Mesodermal cell (in vitro differentiated cells): ENCODE measurements at regions not wholly inside any gene's neighbourhood (a gene's known extent, or its start where the extent isn't known, plus 50 kb on each side); places are given as distances from the start of the nearest gene placed in this dataset.

Experiments used
- H3K27ac ChIP-seq: 2 replicates; pipeline ENCODE4 v1.7.0; 2013; ENCODE audit warnings: mild to moderate bottlenecking, low read depth, low read length, moderate library complexity; ENCODE audit not compliant: severe bottlenecking
- H3K36me3 ChIP-seq: 2 replicates; pipeline ENCODE4 v1.7.1; 2013; ENCODE audit warnings: mild to moderate bottlenecking, low read length, moderate library complexity; ENCODE audit not compliant: control insufficient read depth, insufficient read depth
- H3K4me1 ChIP-seq: one replicate; pipeline ENCODE4 v1.7.1; 2013; ENCODE audit warnings: mild to moderate bottlenecking, low read length; ENCODE audit not compliant: insufficient read depth, control insufficient read depth, poor library complexity, severe bottlenecking
- H3K4me3 ChIP-seq: 2 replicates; pipeline ENCODE4 v1.7.0; 2013; ENCODE audit warnings: low read length, control low read depth, mild to moderate bottlenecking; ENCODE audit not compliant: insufficient read depth, poor library complexity, severe bottlenecking; ENCODE audit errors: extremely low read depth
- H3K9me3 ChIP-seq: 2 replicates; pipeline ENCODE4 v1.7.1; 2013; ENCODE audit warnings: mild to moderate bottlenecking, low read length, moderate library complexity; ENCODE audit not compliant: control insufficient read depth
- WGBS, 2 experiments: methylation state at CpG; one replicate each; pipeline ENCODE4 v1.1.5; 2013; ENCODE audit warnings: missing lambda C conversion rate in 2 of 2; ENCODE audit not compliant: insufficient coverage in 2 of 2; 5-methylcytosine and 5-hydroxymethylcytosine counted together

- Histone ChIP-seq H3K4me3 (no peak overlapping the region), H3K9me3 (no peaks in the 10 kb centered on the region), H3K36me3 (no peaks in the 10 kb centered on the region), H3K4me1 (peaks cover 3% of the 10 kb centered on the region), H3K27ac (no peak overlapping the region)
- WGBS, 2 experiments = 76 to 78% methylated on average over 4 to 5 of the region's 6 CpGs
These were observed 287.9 kb upstream of the FMN2 start for GRCh38 chr1:239803781-239804180.

GRCh38 chr1:239804266-239804665, 287.4 kb upstream of the FMN2 start:
- Histone ChIP-seq H3K4me3 (no peak overlapping the region), H3K27ac (no peak overlapping the region), H3K36me3 (no peaks in the 10 kb centered on the region), H3K4me1 (peaks cover 3% of the 10 kb centered on the region), H3K9me3 (no peaks in the 10 kb centered on the region)
- 83 to 93% methylated on average over 1 to 4 of the region's 4 CpGs for WGBS, 2 experiments

GRCh38 chr1:239805042-239805441, 286.6 kb upstream of the FMN2 start:
- H3K4me1 ChIP-seq = peaks cover 4% of the 10 kb centered on the region
- H3K9me3 ChIP-seq = no peaks in the 10 kb centered on the region
- H3K27ac ChIP-seq = no peak overlapping the region
- no peak overlapping the region for H3K4me3 ChIP-seq
- WGBS, 2 experiments = 100% methylated on average over 1 of the region's 4 CpGs; no CpG with 5 or more reads in 1 of the 2 experiments
- no peaks in the 10 kb centered on the region for H3K36me3 ChIP-seq

GRCh38 chr1:239805851-239806772, 285.6 kb upstream of the FMN2 start:
- Histone ChIP-seq H3K4me3 (no peak overlapping the region), H3K36me3 (no peaks in the 10 kb centered on the region), H3K27ac (no peak overlapping the region), H3K4me1 (peaks cover 11% of the 10 kb centered on the region), H3K9me3 (no peaks in the 10 kb centered on the region)
- 90% methylated on average over 4 to 5 of the region's 10 CpGs for WGBS, 2 experiments

GRCh38 chr1:239806897-239807296, 284.8 kb upstream of the FMN2 start:
- no peak overlapping the region for H3K27ac ChIP-seq
- WGBS, 2 experiments = no CpG with 5 or more reads among the region's 2 CpGs

GRCh38 chr1:239807361-239807760, 284.3 kb upstream of the FMN2 start:
- no peaks in the 10 kb centered on the region for H3K36me3 ChIP-seq
- H3K27ac ChIP-seq = no peak overlapping the region
- H3K4me1 ChIP-seq = peaks cover 17% of the 10 kb centered on the region
- H3K4me3 ChIP-seq = no peak overlapping the region
- H3K9me3 ChIP-seq = no peaks in the 10 kb centered on the region

More at GRCh38 chr1:239806897-239807296, 284.8 kb upstream of the FMN2 start:
- no peak overlapping the region for H3K4me3 ChIP-seq
- no peaks in the 10 kb centered on the region for H3K9me3 ChIP-seq
- peaks cover 17% of the 10 kb centered on the region for H3K4me1 ChIP-seq
- H3K36me3 ChIP-seq = no peaks in the 10 kb centered on the region

GRCh38 chr1:239810061-239810481, 281.6 kb upstream of the FMN2 start:
- Histone ChIP-seq H3K36me3 (no peaks in the 10 kb centered on the region), H3K27ac (no peak overlapping the region), H3K4me1 (peaks cover 17% of the 10 kb centered on the region), H3K9me3 (no peaks in the 10 kb centered on the region), H3K4me3 (no peak overlapping the region)
- WGBS, 2 experiments = 13 to 19% methylated on average over 4 to 6 of the region's 8 CpGs

GRCh38 chr1:239811211-239811885, 280.3 kb upstream of the FMN2 start:
- H3K27ac ChIP-seq = peak overlapping the region; percentile 11
- no peak overlapping the region for H3K4me3 ChIP-seq
- H3K36me3 ChIP-seq = no peaks in the 10 kb centered on the region
- H3K9me3 ChIP-seq = no peaks in the 10 kb centered on the region
- WGBS, 2 experiments = 7 to 12% methylated on average over 6 to 7 of the region's 7 CpGs
- H3K4me1 ChIP-seq = peaks cover 19% of the 10 kb centered on the region

GRCh38 chr1:239812580-239812979, 279.1 kb upstream of the FMN2 start:
- Histone ChIP-seq H3K4me3 (no peak overlapping the region), H3K4me1 (peaks cover 28% of the 10 kb centered on the region), H3K27ac (no peak overlapping the region), H3K9me3 (no peaks in the 10 kb centered on the region), H3K36me3 (no peaks in the 10 kb centered on the region)
- WGBS, 2 experiments = 100% methylated on average over 1 of the region's 1 CpG; no CpG with 5 or more reads in 1 of the 2 experiments

- Histone ChIP-seq H3K9me3 (no peaks in the 10 kb centered on the region), H3K4me1 (peaks cover 31% of the 10 kb centered on the region), H3K27ac (peak overlapping the region; percentile 63), H3K4me3 (no peak overlapping the region), H3K36me3 (no peaks in the 10 kb centered on the region)
- 50 to 71% methylated on average over 5 of the region's 8 CpGs for WGBS, 2 experiments
These were observed 277.3 kb upstream of the FMN2 start for GRCh38 chr1:239814306-239814881.
